ENCODE measurements at regions not wholly inside any gene's neighbourhood (a gene's known extent, or its start where the extent isn't known, plus 50 kb on each side); places are given as distances from the start of the nearest gene placed in this dataset.

- DNase-seq (ENCODE audit: insufficient read length, low spot score) (no peak), FAIRE-seq (no peak)
- TF ChIP-seq CTCF (IDR thresholded peaks at IDR 0.05; ENCODE audit: insufficient read depth, missing control alignments): no peak
These were observed 166.6 kb downstream of the DKK2 start for GRCh38 chr4:106869551-106869950.

- DNase-seq (ENCODE audit: insufficient read length, low spot score) (no peak), FAIRE-seq (no peak)
- TF ChIP-seq CTCF (IDR thresholded peaks at IDR 0.05; ENCODE audit: insufficient read depth, missing control alignments): no peak
These were observed 167.6 kb downstream of the DKK2 start for GRCh38 chr4:106868381-106869035.

- FAIRE-seq: no peak
- DNase-seq (ENCODE audit: insufficient read length, low spot score): no peak
- TF ChIP-seq CTCF (IDR thresholded peaks at IDR 0.05; ENCODE audit: insufficient read depth, missing control alignments): no peak
These were observed 171.9 kb downstream of the DKK2 start for GRCh38 chr4:106864231-106864630.

GRCh38 chr4:106854569-106855351 lies 181.4 kb downstream of the DKK2 start:
- DNase-seq (ENCODE audit: insufficient read length, low spot score) (no peak), FAIRE-seq (no peak)
- TF ChIP-seq CTCF (IDR thresholded peaks at IDR 0.05; ENCODE audit: insufficient read depth, missing control alignments): no peak

- TF ChIP-seq CTCF (IDR thresholded peaks at IDR 0.05; ENCODE audit: insufficient read depth, missing control alignments): no peak
- no peak for DNase-seq (ENCODE audit: insufficient read length, low spot score)
- no peak for FAIRE-seq
These were observed 183.7 kb downstream of the DKK2 start for GRCh38 chr4:106852426-106852825.

- no peak for TF ChIP-seq CTCF (IDR thresholded peaks at IDR 0.05; ENCODE audit: insufficient read depth, missing control alignments)
- no peak for FAIRE-seq
- no peak for DNase-seq (ENCODE audit: insufficient read length, low spot score)
These were observed 184.4 kb downstream of the DKK2 start for GRCh38 chr4:106851726-106852125.

- no peak for DNase-seq (ENCODE audit: insufficient read length, low spot score)
- no peak for TF ChIP-seq CTCF (IDR thresholded peaks at IDR 0.05; ENCODE audit: insufficient read depth, missing control alignments)
These were observed 185.4 kb downstream of the DKK2 start for GRCh38 chr4:106850691-106851090.

More at GRCh38 chr4:106850691-106851090, 185.4 kb downstream of the DKK2 start:
- no peak for FAIRE-seq

All from D721Med (cell line).